Cardiac fibroblast (primary cell): ENCODE measurements at regions not wholly inside any gene's neighbourhood (a gene's known extent, or its start where the extent isn't known, plus 50 kb on each side); places are given as distances from the start of the nearest gene placed in this dataset.

Source experiments
- DNase-seq, 2 donors: peaks; one replicate each; pipeline versions ENCODE4 v3.0.0 to v3.0.0-alpha.2; 2010; ENCODE audit warnings: low read depth in 2 of 2
- H3K4me3 ChIP-seq, 2 donors: replicated peaks in 1 of 2; 1 replicate in 1 of 2; 2 replicates in 1 of 2; pipeline ENCODE4 v1.5.1; 2011; ENCODE audit warnings: low read depth in 2 of 2, low read length in 2 of 2, mild to moderate bottlenecking in 2 of 2, moderate library complexity in 1 of 2
- TF ChIP-seq, protein P1 (sequence below): IDR thresholded peaks from one replicate; pipeline ENCODE4 v1.5.1; 2011; ENCODE audit warnings: low read depth, mild to moderate bottlenecking, low read length, inconsistent platforms

DNA sequence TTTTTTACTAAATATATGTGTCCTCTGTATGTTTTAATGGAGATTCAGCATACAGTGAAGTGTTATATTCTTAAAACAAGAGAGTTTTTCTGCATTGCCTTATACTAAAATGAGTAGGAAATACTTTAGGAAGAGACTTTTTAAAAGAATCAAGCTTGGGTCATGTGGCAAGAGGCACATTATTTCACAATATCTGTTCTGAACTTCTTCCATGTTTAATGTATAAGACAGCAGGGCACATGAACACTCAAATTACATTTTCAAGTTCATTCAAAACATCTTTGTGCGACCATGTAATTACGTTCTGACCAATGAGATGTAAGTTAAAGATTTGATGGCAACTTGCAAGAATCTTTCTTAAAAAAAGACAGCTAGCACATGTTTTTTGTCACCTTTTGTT lies 1055.9 kb downstream of the NR2F1-AS1 start:
- TF ChIP-seq, protein P1, sequence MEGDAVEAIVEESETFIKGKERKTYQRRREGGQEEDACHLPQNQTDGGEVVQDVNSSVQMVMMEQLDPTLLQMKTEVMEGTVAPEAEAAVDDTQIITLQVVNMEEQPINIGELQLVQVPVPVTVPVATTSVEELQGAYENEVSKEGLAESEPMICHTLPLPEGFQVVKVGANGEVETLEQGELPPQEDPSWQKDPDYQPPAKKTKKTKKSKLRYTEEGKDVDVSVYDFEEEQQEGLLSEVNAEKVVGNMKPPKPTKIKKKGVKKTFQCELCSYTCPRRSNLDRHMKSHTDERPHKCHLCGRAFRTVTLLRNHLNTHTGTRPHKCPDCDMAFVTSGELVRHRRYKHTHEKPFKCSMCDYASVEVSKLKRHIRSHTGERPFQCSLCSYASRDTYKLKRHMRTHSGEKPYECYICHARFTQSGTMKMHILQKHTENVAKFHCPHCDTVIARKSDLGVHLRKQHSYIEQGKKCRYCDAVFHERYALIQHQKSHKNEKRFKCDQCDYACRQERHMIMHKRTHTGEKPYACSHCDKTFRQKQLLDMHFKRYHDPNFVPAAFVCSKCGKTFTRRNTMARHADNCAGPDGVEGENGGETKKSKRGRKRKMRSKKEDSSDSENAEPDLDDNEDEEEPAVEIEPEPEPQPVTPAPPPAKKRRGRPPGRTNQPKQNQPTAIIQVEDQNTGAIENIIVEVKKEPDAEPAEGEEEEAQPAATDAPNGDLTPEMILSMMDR = no peak
- H3K4me3 ChIP-seq = no peak overlapping the region
- DNase-seq = no peak

DNA sequence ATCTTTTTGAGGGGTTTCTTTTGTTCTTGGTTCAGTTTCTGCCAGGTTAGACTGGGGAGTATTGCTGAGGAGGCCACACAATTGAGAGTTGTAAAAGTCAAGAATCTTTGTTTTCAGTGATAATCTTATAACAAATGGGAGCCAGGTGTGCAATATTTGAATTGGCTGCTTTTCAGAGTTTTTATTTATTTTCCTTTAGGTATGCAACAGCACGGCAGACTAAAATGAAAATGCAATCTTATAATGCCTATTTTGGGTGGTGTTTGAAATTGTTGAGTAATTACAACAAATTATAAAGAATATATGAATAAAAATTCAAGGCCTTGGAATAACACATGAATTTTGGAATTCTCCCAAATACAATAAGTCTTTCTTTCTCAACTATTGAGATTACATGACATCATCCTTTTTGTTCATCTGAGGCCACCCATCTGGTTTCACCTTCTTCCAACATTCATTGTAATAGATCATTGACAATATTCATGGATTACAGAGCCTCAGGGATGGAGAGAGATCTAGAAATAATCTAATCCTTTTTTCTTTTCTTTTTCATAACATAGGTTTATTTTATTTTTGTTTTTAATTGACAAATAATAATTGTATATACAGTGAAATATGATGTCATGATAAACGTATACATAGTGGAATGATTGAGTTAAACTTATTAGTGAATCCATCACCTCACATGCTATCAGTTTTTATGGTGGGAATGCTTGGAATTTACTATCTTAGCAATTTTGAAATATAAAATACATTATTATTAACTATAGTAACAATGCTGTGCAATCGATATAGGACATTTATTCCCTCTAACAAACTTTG lies 1061.0 kb downstream of the NR2F1-AS1 start:
- no peak overlapping the region for H3K4me3 ChIP-seq
- peak in 1 of 2 donors; percentile 54 for DNase-seq
- TF ChIP-seq, protein P1 = peak; percentile 3

DNA sequence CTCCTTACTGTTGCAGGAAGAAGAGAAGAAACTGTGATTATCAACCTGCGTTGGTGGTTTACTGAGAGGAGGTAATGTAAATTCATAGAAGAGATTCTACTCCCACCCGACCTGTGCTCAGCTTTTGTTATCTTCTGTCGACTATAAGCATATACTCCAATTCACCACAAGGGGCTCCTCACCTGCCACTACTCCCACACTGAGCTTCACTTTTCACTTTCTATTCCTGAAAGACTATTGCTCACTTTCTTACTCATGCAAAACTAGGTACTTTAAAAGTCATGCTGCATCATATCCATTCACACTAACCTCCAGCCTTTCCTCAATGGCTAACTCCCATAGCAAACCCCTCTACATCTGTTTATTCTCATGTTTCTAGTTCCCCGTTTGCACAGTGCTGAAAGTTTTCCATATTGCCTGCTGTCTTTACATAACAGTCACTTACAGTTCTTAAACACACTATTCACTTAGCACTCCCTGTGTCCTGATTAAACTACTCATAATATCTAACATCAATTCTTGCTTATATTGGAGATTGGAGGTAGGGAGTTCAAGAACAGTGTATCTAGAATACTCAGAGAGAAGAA lies 1062.6 kb downstream of the NR2F1-AS1 start:
- TF ChIP-seq, protein P1 = peak; percentile 78
- peak; percentile 66 to 75 for DNase-seq
- H3K4me3 ChIP-seq = no peak overlapping the region

DNA sequence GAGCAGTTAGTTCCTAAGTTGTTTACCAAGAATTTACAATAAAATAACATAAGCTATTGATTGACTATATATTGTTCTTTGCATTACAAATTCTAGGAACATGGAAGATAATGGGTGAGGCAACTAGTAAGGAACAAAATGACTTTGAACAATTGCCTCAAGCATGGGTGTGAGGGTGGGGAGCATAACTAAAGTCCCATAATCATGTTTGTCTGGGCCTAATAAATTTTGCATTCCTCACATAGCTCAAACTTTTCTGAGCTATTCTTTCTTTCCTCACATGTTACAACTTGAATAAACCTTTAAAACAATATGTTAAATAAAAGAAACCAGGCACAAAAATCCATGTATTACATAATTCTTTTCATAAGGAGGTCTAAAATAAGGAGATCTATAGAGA lies 1066.1 kb downstream of the NR2F1-AS1 start:
- no peak for DNase-seq
- TF ChIP-seq, protein P1 = no peak
- no peak overlapping the region for H3K4me3 ChIP-seq

DNA sequence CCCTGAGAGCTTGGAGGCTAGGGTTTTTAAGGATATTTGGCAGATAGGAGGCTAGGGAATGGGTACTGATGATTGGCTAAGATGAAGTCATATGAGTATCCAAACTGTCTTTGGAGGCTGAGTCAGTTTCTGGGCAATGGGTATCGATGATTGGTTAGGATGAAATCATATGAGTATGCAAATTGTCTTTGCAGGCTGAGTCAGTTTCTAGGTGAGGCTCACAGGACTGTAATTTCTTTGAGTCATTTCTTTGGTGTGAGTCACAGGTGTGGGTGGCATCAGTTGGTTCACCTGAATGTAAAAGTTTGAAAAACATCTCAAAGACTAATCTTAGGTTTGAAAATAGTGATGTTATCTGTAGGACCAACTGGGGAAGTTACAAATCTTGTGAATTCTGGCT lies 1068.0 kb downstream of the NR2F1-AS1 start:
- TF ChIP-seq, protein P1 = no peak
- H3K4me3 ChIP-seq = no peak overlapping the region
- DNase-seq = peak in 1 of 2 donors; percentile 28

DNA sequence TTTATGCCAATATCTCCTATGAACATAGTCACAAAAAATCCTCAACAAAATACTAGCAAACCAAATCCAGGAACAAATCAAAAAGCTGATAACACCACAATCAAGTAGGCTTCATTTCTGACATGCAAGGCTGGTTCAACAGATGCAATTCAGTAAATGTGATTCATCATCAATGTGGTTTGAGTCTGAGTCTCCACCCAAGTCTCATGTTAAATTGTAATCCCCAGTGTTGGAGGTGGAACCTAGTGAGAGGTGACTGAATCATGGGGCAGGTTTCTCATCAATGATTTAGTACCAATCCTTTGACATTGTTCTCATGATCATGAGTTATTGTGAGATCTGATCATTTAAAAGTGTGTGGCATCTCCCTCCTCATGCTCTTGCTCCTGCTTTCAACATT lies 1072.7 kb downstream of the NR2F1-AS1 start:
- DNase-seq = no peak
- H3K4me3 ChIP-seq = no peak overlapping the region
- TF ChIP-seq, protein P1 = no peak
